MM.1S (cell line): ENCODE measurements at regions not wholly inside any gene's neighbourhood (a gene's known extent, or its start where the extent isn't known, plus 50 kb on each side); places are given as distances from the start of the nearest gene placed in this dataset.

Experiments used
- DNase-seq: peaks from one replicate; pipeline ENCODE4 v3.0.0-alpha.2; 2015
- H2AFZ ChIP-seq: fragments of 300-600 bp; sonication (generic); 2 replicates; pipeline ENCODE4 v1.6.0; 2016; ENCODE audit warnings: antibody characterized with exemption, low read length
- H3F3A ChIP-seq: fragments of 300-600 bp; sonication (generic); 2 replicates; pipeline ENCODE4 v1.6.1; 2016; ENCODE audit warnings: mild to moderate bottlenecking, antibody characterized with exemption, low read length, moderate library complexity, mixed read lengths; ENCODE audit not compliant: insufficient read depth
- H3K27ac ChIP-seq: fragments of 300-600 bp; sonication (generic); 2 replicates; pipeline ENCODE4 v1.5.1; 2016; ENCODE audit warnings: mild to moderate bottlenecking, low read length
- H3K27me3 ChIP-seq: fragments of 300-600 bp; sonication (generic); replicated peaks from 2 replicates; pipeline ENCODE4 v1.6.0; 2016; ENCODE audit warnings: low read length; ENCODE audit not compliant: insufficient read depth
- H3K36me3 ChIP-seq: fragments of 300-600 bp; sonication (generic); replicated peaks from 2 replicates; pipeline ENCODE4 v1.6.1; 2016; ENCODE audit warnings: mild to moderate bottlenecking, low read length, mixed read lengths; ENCODE audit not compliant: insufficient read depth
- H3K4me1 ChIP-seq: fragments of 300-600 bp; sonication (generic); 2 replicates; pipeline ENCODE4 v1.6.1; 2016; ENCODE audit warnings: low read length, mixed read lengths
- H3K4me2 ChIP-seq: fragments of 300-600 bp; sonication (generic); 2 replicates; pipeline ENCODE4 v1.6.0; 2016; ENCODE audit warnings: low read depth, low read length
- H3K4me3 ChIP-seq: fragments of 300-600 bp; sonication (generic); 2 replicates; pipeline ENCODE4 v1.5.1; 2016; ENCODE audit warnings: low read length, mixed read lengths
- H3K79me2 ChIP-seq: fragments of 300-600 bp; sonication (generic); 2 replicates; pipeline ENCODE4 v1.6.1; 2016; ENCODE audit warnings: mixed run types, low read length, mixed read lengths
- H3K9ac ChIP-seq: fragments of 300-600 bp; sonication (generic); 2 replicates; pipeline ENCODE4 v1.6.1; 2016; ENCODE audit warnings: low read length, mixed read lengths
- H3K9me2 ChIP-seq: fragments of 300-600 bp; sonication (generic); replicated peaks from 2 replicates; pipeline ENCODE4 v1.6.1; 2016; ENCODE audit warnings: mild to moderate bottlenecking, low read length, mixed read lengths; ENCODE audit not compliant: insufficient read depth
- H3K9me3 ChIP-seq: fragments of 300-600 bp; sonication (generic); replicated peaks from 2 replicates; pipeline ENCODE4 v1.6.1; 2016; ENCODE audit warnings: mild to moderate bottlenecking, low read length, mixed read lengths; ENCODE audit not compliant: insufficient read depth
- H4K20me1 ChIP-seq: fragments of 300-600 bp; sonication (generic); 2 replicates; pipeline ENCODE4 v1.6.1; 2016; ENCODE audit warnings: mild to moderate bottlenecking, low read length, moderate library complexity, mixed read lengths; ENCODE audit not compliant: insufficient read depth
- EZH2 ChIP-seq: fragments of 300-600 bp; sonication (generic); optimal IDR thresholded peaks from 2 replicates; pipeline ENCODE3; 2017; ENCODE audit warnings: low read depth, mild to moderate bottlenecking, antibody characterized with exemption, low read length, mixed read lengths
- EZH2phosphoT487 ChIP-seq: fragments of 300-600 bp; sonication (generic); IDR thresholded peaks from 2 replicates; pipeline ENCODE4 v1.6.1; 2018; ENCODE audit warnings: antibody characterized with exemption, low read length
- TF ChIP-seq, protein P1 (sequence below): fragments of 300-600 bp; sonication (generic); IDR thresholded peaks from 2 replicates; pipeline ENCODE4 v1.5.1; 2016; ENCODE audit warnings: antibody characterized with exemption, low read length, mixed read lengths

DNA sequence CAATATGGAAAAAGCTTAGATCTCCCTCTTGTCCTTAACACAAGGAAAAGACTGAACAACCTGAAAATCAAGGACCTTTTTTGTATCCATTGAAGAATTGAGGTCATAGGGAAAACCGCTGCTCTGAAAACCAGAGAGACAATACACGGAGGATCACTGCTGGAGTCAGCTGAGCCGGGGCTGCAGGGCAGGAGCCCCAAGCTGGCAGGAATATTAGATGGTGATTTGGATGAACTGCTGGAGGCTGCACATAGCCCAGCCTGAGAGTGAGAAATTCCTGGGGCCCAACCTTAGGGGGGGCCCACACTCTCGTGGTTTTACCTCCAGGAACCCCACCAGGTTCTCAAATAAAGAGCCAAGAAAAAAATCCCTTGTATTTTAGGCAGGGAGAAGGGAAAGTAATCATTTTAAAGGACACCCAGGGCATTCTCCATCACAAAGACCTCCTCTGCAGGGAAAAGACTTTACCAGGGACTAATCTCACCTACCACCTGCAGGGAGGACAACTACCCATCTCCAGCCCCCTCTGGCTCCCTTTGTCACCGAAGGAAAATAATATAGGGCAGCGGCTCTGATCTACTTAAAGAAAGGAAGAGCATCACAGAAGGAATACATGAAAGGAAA is 55.4 kb upstream of the RNF32 start:
- Histone ChIP-seq H3K4me3 (no peak overlapping the region), H2AFZ (no peak overlapping the region), H3K36me3 (no peaks in the 10 kb centered on the region), H3K4me1 (no peaks in the 10 kb centered on the region), H3F3A (no peaks in the 10 kb centered on the region), H4K20me1 (no peaks in the 10 kb centered on the region), H3K79me2 (no peaks in the 10 kb centered on the region), H3K27ac (no peak overlapping the region), H3K9me3 (no peaks in the 10 kb centered on the region), H3K9me2 (no peaks in the 10 kb centered on the region), H3K27me3 (no peaks in the 10 kb centered on the region), H3K4me2 (no peak overlapping the region), H3K9ac (no peak overlapping the region)
- DNase-seq, result no peak
- no peak for TF ChIP-seq EZH2
- TF ChIP-seq, protein P1, sequence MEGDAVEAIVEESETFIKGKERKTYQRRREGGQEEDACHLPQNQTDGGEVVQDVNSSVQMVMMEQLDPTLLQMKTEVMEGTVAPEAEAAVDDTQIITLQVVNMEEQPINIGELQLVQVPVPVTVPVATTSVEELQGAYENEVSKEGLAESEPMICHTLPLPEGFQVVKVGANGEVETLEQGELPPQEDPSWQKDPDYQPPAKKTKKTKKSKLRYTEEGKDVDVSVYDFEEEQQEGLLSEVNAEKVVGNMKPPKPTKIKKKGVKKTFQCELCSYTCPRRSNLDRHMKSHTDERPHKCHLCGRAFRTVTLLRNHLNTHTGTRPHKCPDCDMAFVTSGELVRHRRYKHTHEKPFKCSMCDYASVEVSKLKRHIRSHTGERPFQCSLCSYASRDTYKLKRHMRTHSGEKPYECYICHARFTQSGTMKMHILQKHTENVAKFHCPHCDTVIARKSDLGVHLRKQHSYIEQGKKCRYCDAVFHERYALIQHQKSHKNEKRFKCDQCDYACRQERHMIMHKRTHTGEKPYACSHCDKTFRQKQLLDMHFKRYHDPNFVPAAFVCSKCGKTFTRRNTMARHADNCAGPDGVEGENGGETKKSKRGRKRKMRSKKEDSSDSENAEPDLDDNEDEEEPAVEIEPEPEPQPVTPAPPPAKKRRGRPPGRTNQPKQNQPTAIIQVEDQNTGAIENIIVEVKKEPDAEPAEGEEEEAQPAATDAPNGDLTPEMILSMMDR, result no peak
- TF ChIP-seq EZH2phosphoT487, result no peak

DNA sequence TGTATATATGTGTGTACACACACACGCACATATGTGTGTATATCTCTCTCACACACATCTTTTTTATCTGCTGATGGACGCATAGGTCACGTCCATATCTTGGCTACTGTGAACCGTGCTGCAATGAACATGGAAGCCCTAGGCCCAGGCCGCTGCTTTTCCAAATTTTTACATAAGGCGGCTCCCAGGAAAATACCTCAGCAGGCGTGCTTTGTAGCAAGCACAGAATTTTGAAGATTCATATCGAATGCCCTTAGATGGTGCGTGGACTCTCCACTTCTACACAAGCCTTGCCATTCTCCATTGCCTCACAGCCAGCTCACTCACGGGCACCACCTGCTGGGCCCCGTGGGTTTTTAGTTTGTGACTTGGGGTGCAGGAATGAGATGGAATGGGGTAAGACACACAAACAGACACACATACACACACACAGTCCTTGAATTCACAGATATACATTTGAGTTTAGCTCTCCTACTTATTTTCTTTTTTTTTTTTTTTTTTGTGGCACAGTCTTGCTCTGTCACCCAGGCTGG is 57.9 kb upstream of the RNF32 start:
- no peaks in the 10 kb centered on the region for H3K79me2 ChIP-seq
- no peak overlapping the region for H3K9ac ChIP-seq
- no peak for DNase-seq
- H3K36me3 ChIP-seq, result no peaks in the 10 kb centered on the region
- no peak overlapping the region for H3K4me2 ChIP-seq
- no peak overlapping the region for H2AFZ ChIP-seq
- H3K4me3 ChIP-seq, result no peak overlapping the region
- TF ChIP-seq, protein P1, result peak; percentile 31; the same call in 1 of the 2 replicates
- TF ChIP-seq EZH2 (no peak), EZH2phosphoT487 (no peak)
- no peaks in the 10 kb centered on the region for H3K9me3 ChIP-seq
- no peaks in the 10 kb centered on the region for H3K9me2 ChIP-seq
- H3K4me1 ChIP-seq, result no peaks in the 10 kb centered on the region
- no peaks in the 10 kb centered on the region for H3F3A ChIP-seq
- H4K20me1 ChIP-seq, result no peaks in the 10 kb centered on the region
- H3K27me3 ChIP-seq, result 0 out of 2 replicates have a peak, but pooled peaks cover 5% of the 10 kb centered on the region
- no peak overlapping the region for H3K27ac ChIP-seq

DNA sequence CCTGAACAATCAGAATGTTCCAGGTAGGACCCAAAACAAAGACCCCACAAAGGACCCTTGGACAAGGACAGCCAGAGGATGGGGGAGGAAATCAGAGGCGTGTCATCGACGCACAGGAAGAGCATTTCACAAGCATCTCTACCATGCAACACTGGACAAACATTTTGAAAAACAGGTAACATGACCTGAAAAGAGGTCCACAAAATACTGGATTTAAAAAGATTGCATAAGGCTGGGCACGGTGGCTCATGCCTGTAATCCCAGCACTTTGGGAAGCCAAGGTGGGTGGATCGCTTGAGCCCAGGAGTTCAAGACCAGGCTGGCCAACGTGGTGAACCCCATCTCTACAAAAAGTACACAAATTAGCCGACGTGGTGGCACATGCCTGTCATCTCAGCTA is 60.5 kb upstream of the RNF32 start:
- H3K9me2 ChIP-seq, result no peaks in the 10 kb centered on the region
- no peaks in the 10 kb centered on the region for H3F3A ChIP-seq
- no peaks in the 10 kb centered on the region for H3K36me3 ChIP-seq
- no peaks in the 10 kb centered on the region for H3K9me3 ChIP-seq
- no peak for DNase-seq
- H3K4me1 ChIP-seq, result no peaks in the 10 kb centered on the region
- H3K27me3 ChIP-seq, result 0 out of 2 replicates have a peak, but pooled peaks cover 10% of the 10 kb centered on the region
- H3K9ac ChIP-seq, result no peak overlapping the region
- H3K79me2 ChIP-seq, result no peaks in the 10 kb centered on the region
- no peaks in the 10 kb centered on the region for H4K20me1 ChIP-seq
- H3K27ac ChIP-seq, result no peak overlapping the region
- no peak overlapping the region for H3K4me3 ChIP-seq
- no peak overlapping the region for H2AFZ ChIP-seq
- TF ChIP-seq, protein P1, result no peak
- TF ChIP-seq EZH2phosphoT487, result no peak
- TF ChIP-seq EZH2, result no peak
- no peak overlapping the region for H3K4me2 ChIP-seq
